IMR-90 (cell line): ENCODE measurements at regions not wholly inside any gene's neighbourhood (a gene's known extent, or its start where the extent isn't known, plus 50 kb on each side); places are given as distances from the start of the nearest gene placed in this dataset.

Source experiments
- ATAC-seq: fragments of 200-7000 bp; cut with Tn5 transposase; 2 replicates; pipeline ENCODE4 v1.9.1; 2020; ENCODE audit warnings: low read depth, mild to moderate bottlenecking, moderate library complexity
- BruUV-seq: library from RNA; stranded (reverse); fragments of 400-500 nt; replicated peaks from 2 replicates; lab custom pipeline; 2021; lab: Mats Ljungman, UMichigan
- CTCF ChIA-PET: fragments of 300-600 bp; formaldehyde crosslinking; extraction: SDS; loops from one replicate; lab custom pipeline; 2021; ENCODE audit warnings: antibody characterized with exemption; lab: Yijun Ruan, JAX
- POLR2A ChIA-PET: fragments of 300-600 bp; sonication (Branson Sonifier 250); formaldehyde crosslinking; loops from one replicate; lab custom pipeline; 2022; ENCODE audit warnings: antibody characterized with exemption; ENCODE audit not compliant: unreplicated experiment; lab: Charles Lee
- DNase-seq: peaks from one replicate; pipeline ENCODE4 v3.0.0; 2013
- H2AFZ ChIP-seq: replicated peaks from 2 replicates; pipeline ENCODE3; 2013; ENCODE audit warnings: low read length, mild to moderate bottlenecking; ENCODE audit not compliant: poor library complexity
- H2AK5ac ChIP-seq: 2 replicates; pipeline ENCODE4 v1.6.1; 2013; ENCODE audit warnings: low read depth, low read length, inconsistent platforms
- H2AK9ac ChIP-seq: replicated peaks from 2 replicates; pipeline ENCODE3; 2013; ENCODE audit warnings: mild to moderate bottlenecking, low read depth, low read length, moderate library complexity; ENCODE audit not compliant: poor library complexity
- H2BK120ac ChIP-seq: 2 replicates; pipeline ENCODE4 v1.6.1; 2013; ENCODE audit warnings: low read depth, low read length, inconsistent platforms
- H2BK15ac ChIP-seq: 3 replicates; pipeline ENCODE4 v1.6.1; 2013; ENCODE audit warnings: low read depth, low read length, inconsistent platforms
- H2BK20ac ChIP-seq: 2 replicates; pipeline ENCODE4 v1.6.1; 2013; ENCODE audit warnings: low read depth, mild to moderate bottlenecking, inconsistent platforms, low read length, moderate library complexity
- H2BK5ac ChIP-seq: 2 replicates; pipeline ENCODE4 v1.6.1; 2013; ENCODE audit warnings: mild to moderate bottlenecking, low read depth, low read length, inconsistent platforms; ENCODE audit not compliant: poor library complexity, severe bottlenecking
- H3K14ac ChIP-seq: replicated peaks from 2 replicates; pipeline ENCODE4 v1.6.1; 2013; ENCODE audit warnings: low read depth, low read length, inconsistent platforms
- H3K18ac ChIP-seq: 2 replicates; pipeline ENCODE4 v1.6.1; 2013; ENCODE audit warnings: low read depth, low read length, control low read depth
- H3K23ac ChIP-seq: 2 replicates; pipeline ENCODE4 v1.6.1; 2013; ENCODE audit warnings: low read depth, low read length, inconsistent platforms
- H3K27ac ChIP-seq: 2 replicates; pipeline ENCODE4 v1.5.1; 2013; ENCODE audit warnings: mild to moderate bottlenecking, control low read depth, low read length; ENCODE audit not compliant: insufficient read depth
- H3K27me3 ChIP-seq: 2 replicates; pipeline ENCODE4 v1.6.1; 2013; ENCODE audit warnings: low read length; ENCODE audit not compliant: control insufficient read depth, insufficient read depth
- H3K36me3 ChIP-seq: 2 replicates; pipeline ENCODE4 v1.6.1; 2013; ENCODE audit warnings: low read length, mixed read lengths; ENCODE audit not compliant: control insufficient read depth, insufficient read depth
- H3K4ac ChIP-seq: 2 replicates; pipeline ENCODE4 v1.6.1; 2013; ENCODE audit warnings: low read depth, low read length, inconsistent platforms
- H3K4me1 ChIP-seq: 2 replicates; pipeline ENCODE4 v1.6.1; 2013; ENCODE audit warnings: low read length, mixed read lengths; ENCODE audit not compliant: control insufficient read depth, insufficient read depth
- H3K4me2 ChIP-seq: 2 replicates; pipeline ENCODE4 v1.6.1; 2013; ENCODE audit warnings: low read depth, mild to moderate bottlenecking, control low read depth, low read length, moderate library complexity
- H3K4me3 ChIP-seq: 2 replicates; pipeline ENCODE4 v1.5.1; 2013; ENCODE audit warnings: low read depth, mild to moderate bottlenecking, control low read depth, low read length, moderate library complexity; ENCODE audit not compliant: insufficient read depth
- H3K56ac ChIP-seq: 2 replicates; pipeline ENCODE4 v1.6.1; 2013; ENCODE audit warnings: low read length, inconsistent platforms; ENCODE audit not compliant: insufficient read depth; ENCODE audit errors: extremely low read depth
- H3K79me1 ChIP-seq, 2 experiments: 2 replicates each; pipeline ENCODE4 v1.6.1; 2013; ENCODE audit warnings: low read length in 2 of 2, inconsistent platforms in 1 of 2, low read depth in 1 of 2
- H3K9ac ChIP-seq: 2 replicates; pipeline ENCODE4 v1.6.1; 2013; ENCODE audit warnings: low read depth, low read length, control low read depth
- H3K9me1 ChIP-seq: 2 replicates; pipeline ENCODE4 v1.6.1; 2013; ENCODE audit warnings: low read length, inconsistent platforms; ENCODE audit not compliant: insufficient read depth
- H3K9me3 ChIP-seq: 2 replicates; pipeline ENCODE4 v1.6.1; 2013; ENCODE audit warnings: low read length; ENCODE audit not compliant: control insufficient read depth, insufficient read depth
- H4K20me1 ChIP-seq: 2 replicates; pipeline ENCODE4 v1.6.1; 2013; ENCODE audit warnings: low read length, inconsistent platforms; ENCODE audit not compliant: insufficient read depth
- H4K5ac ChIP-seq: 2 replicates; pipeline ENCODE4 v1.6.1; 2013; ENCODE audit warnings: mild to moderate bottlenecking, low read depth, low read length, control low read depth
- H4K8ac ChIP-seq, 2 experiments: 2 replicates each; pipeline ENCODE4 v1.6.1; 2013; ENCODE audit warnings: low read depth in 2 of 2, low read length in 2 of 2, control low read depth in 1 of 2, inconsistent platforms in 1 of 2
- H4K91ac ChIP-seq: 2 replicates; pipeline ENCODE4 v1.6.1; 2013; ENCODE audit warnings: low read depth, low read length, inconsistent platforms; ENCODE audit not compliant: insufficient read depth
- BHLHE40 ChIP-seq: fragments of 150-350 bp; IDR thresholded peaks from 2 replicates; pipeline ENCODE4 v1.6.1; 2016; ENCODE audit warnings: mild to moderate bottlenecking, low read depth, low read length
- CEBPB ChIP-seq: IDR thresholded peaks from 2 replicates; pipeline ENCODE4 v1.6.1; 2012; ENCODE audit warnings: low read depth, low read length, improper control_type of control experiment
- CHD1 ChIP-seq: IDR thresholded peaks from 2 replicates; pipeline ENCODE4 v1.6.1; 2012; ENCODE audit warnings: low read depth, low read length, improper control_type of control experiment
- FOS ChIP-seq: fragments of 150-350 bp; IDR thresholded peaks from 2 replicates; pipeline ENCODE4 v1.6.1; 2016; ENCODE audit warnings: low read depth, low read length
- MAFK ChIP-seq: IDR thresholded peaks from 2 replicates; pipeline ENCODE4 v1.6.1; 2012; ENCODE audit warnings: low read depth, low read length, improper control_type of control experiment
- MAZ ChIP-seq: IDR thresholded peaks from 2 replicates; pipeline ENCODE4 v1.6.1; 2012; ENCODE audit warnings: low read depth, mild to moderate bottlenecking, low read length, improper control_type of control experiment, moderate library complexity, borderline replicate concordance
- MXI1 ChIP-seq: IDR thresholded peaks from 2 replicates; pipeline ENCODE4 v1.6.1; 2012; ENCODE audit warnings: low read depth, mild to moderate bottlenecking, low read length, moderate library complexity, borderline replicate concordance
- NFE2L2 ChIP-seq: fragments of 150-350 bp; IDR thresholded peaks from 2 replicates; pipeline ENCODE4 v1.6.1; 2016; ENCODE audit warnings: low read depth, mild to moderate bottlenecking, low read length
- POLR2A ChIP-seq: IDR thresholded peaks from 2 replicates; pipeline ENCODE4 v1.6.1; 2012; ENCODE audit warnings: mild to moderate bottlenecking, low read depth, low read length
- RAD21 ChIP-seq: IDR thresholded peaks from 2 replicates; pipeline ENCODE4 v1.6.1; 2012; ENCODE audit warnings: low read length, improper control_type of control experiment
- RCOR1 ChIP-seq: IDR thresholded peaks from 2 replicates; pipeline ENCODE4 v1.6.1; 2012; ENCODE audit warnings: mild to moderate bottlenecking, low read length, improper control_type of control experiment; ENCODE audit not compliant: insufficient replicate concordance
- RFX5 ChIP-seq: IDR thresholded peaks from 2 replicates; pipeline ENCODE4 v1.8.0; 2012; ENCODE audit warnings: low read depth, mild to moderate bottlenecking, low read length, moderate library complexity
- SMC3 ChIP-seq: fragments of 150-350 bp; IDR thresholded peaks from 2 replicates; pipeline ENCODE4 v1.6.1; 2016; ENCODE audit warnings: low read depth, mild to moderate bottlenecking, antibody characterized with exemption, low read length, moderate library complexity
- WGBS, 2 experiments: methylation state at CpG; one replicate each; pipeline versions ENCODE4 v1.1.5 to v1.1.7; 2013; ENCODE audit warnings: missing lambda C conversion rate in 2 of 2; ENCODE audit not compliant: insufficient read length in 1 of 2; ENCODE audit errors: extremely low coverage in 2 of 2; 5-methylcytosine and 5-hydroxymethylcytosine counted together
- dilution Hi-C: fragments of 300-500 bp; cut with HindIII; formaldehyde crosslinking; loops from one replicate; pipeline ENCODE4 v1.14.3; 2018; ENCODE audit warnings: low sequenced_read_pairs; ENCODE audit not compliant: unreplicated experiment
- in situ Hi-C: fragments of 300-500 bp; cut with MboI; formaldehyde crosslinking; loops from 3 replicates; pipeline ENCODE4 v1.14.3; 2019; ENCODE audit warnings: low sequenced_read_pairs, inconsistent platforms, mixed read lengths
- intact Hi-C: fragments of 100-400 bp; cut with micrococcal nuclease; formaldehyde crosslinking; loops from 2 replicates; pipeline ENCODE4 v1.10.0; 2022
- TF ChIP-seq, protein P1 (sequence below): fragments of 150-350 bp; IDR thresholded peaks from 2 replicates; pipeline ENCODE4 v1.6.1; 2017; ENCODE audit warnings: mild to moderate bottlenecking, antibody characterized with exemption, low read length, low read depth
- TF ChIP-seq, protein P2 (sequence below): conservative IDR thresholded peaks from 2 replicates; pipeline ENCODE4 v1.5.1; 2012; ENCODE audit warnings: mild to moderate bottlenecking, low read depth, low read length, improper control_type of control experiment
- TF ChIP-seq, protein P3 (sequence below): fragments of 150-350 bp; IDR thresholded peaks from 2 replicates; pipeline ENCODE4 v1.6.1; 2016; ENCODE audit warnings: low read depth, mild to moderate bottlenecking, low read length, moderate library complexity, borderline replicate concordance

DNA sequence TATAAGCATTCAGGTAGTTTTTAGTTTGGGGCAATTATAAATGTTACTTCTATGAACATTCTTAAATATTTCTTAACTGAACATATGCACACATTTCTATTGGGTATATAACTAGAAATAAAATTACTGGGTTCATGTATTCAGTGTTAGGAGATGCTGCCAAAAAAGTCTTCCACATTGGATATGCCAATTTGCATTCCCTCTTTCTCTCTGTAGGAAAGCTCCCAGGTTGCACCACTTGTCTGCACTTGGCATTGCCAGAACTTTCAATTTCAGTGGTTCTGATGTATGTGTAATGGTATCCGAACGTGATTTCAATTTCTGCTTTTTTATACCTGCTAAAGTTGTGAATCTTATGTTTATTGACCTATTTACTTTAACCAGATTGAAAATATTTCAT is 972.1 kb upstream of the PRR20A start:
- no peak overlapping the region for H2BK20ac ChIP-seq
- no peak overlapping the region for H3K56ac ChIP-seq
- peaks cover 2% of the 10 kb centered on the region for H3K9me3 ChIP-seq
- no peaks in the 10 kb centered on the region for H3K36me3 ChIP-seq
- no CpG with 5 or more reads among the region's 2 CpGs for WGBS, 2 experiments
- no peaks in the 10 kb centered on the region for H4K20me1 ChIP-seq
- no peak overlapping the region for H2AFZ ChIP-seq
- H4K91ac ChIP-seq, result no peak overlapping the region
- no peak for ATAC-seq
- H3K9me1 ChIP-seq, result no peaks in the 10 kb centered on the region
- CTCF ChIA-PET, result no interaction called here
- no peak overlapping the region for H3K9ac ChIP-seq
- no peak overlapping the region for H2BK120ac ChIP-seq
- in situ Hi-C loops, result loop anchor here (25.0 kb wide), 1 partner anchor 94 kb away; no protein-coding TSS in a partner anchor
- dilution Hi-C loops, result no loop called here
- H3K14ac ChIP-seq, result no peak overlapping the region
- no peak overlapping the region for H3K23ac ChIP-seq
- TF ChIP-seq RAD21 (no peak), CEBPB (no peak), MXI1 (no peak), SMC3 (no peak), POLR2A (no peak), FOS (no peak), NFE2L2 (no peak), MAFK (no peak), MAZ (no peak), BHLHE40 (no peak), RCOR1 (no peak), CHD1 (no peak), RFX5 (no peak)
- TF ChIP-seq, protein P1, sequence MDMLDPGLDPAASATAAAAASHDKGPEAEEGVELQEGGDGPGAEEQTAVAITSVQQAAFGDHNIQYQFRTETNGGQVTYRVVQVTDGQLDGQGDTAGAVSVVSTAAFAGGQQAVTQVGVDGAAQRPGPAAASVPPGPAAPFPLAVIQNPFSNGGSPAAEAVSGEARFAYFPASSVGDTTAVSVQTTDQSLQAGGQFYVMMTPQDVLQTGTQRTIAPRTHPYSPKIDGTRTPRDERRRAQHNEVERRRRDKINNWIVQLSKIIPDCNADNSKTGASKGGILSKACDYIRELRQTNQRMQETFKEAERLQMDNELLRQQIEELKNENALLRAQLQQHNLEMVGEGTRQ, result no peak
- TF ChIP-seq, protein P2, sequence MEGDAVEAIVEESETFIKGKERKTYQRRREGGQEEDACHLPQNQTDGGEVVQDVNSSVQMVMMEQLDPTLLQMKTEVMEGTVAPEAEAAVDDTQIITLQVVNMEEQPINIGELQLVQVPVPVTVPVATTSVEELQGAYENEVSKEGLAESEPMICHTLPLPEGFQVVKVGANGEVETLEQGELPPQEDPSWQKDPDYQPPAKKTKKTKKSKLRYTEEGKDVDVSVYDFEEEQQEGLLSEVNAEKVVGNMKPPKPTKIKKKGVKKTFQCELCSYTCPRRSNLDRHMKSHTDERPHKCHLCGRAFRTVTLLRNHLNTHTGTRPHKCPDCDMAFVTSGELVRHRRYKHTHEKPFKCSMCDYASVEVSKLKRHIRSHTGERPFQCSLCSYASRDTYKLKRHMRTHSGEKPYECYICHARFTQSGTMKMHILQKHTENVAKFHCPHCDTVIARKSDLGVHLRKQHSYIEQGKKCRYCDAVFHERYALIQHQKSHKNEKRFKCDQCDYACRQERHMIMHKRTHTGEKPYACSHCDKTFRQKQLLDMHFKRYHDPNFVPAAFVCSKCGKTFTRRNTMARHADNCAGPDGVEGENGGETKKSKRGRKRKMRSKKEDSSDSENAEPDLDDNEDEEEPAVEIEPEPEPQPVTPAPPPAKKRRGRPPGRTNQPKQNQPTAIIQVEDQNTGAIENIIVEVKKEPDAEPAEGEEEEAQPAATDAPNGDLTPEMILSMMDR, result no peak
- TF ChIP-seq, protein P3, sequence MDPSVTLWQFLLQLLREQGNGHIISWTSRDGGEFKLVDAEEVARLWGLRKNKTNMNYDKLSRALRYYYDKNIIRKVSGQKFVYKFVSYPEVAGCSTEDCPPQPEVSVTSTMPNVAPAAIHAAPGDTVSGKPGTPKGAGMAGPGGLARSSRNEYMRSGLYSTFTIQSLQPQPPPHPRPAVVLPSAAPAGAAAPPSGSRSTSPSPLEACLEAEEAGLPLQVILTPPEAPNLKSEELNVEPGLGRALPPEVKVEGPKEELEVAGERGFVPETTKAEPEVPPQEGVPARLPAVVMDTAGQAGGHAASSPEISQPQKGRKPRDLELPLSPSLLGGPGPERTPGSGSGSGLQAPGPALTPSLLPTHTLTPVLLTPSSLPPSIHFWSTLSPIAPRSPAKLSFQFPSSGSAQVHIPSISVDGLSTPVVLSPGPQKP, result no peak
- no peak overlapping the region for H4K8ac ChIP-seq
- POLR2A ChIA-PET, result no interaction called here
- no peak overlapping the region for H2AK9ac ChIP-seq
- no peak overlapping the region for H3K4me3 ChIP-seq
- no peak overlapping the region for H2BK15ac ChIP-seq
- H3K4me2 ChIP-seq, result no peak overlapping the region
- DNase-seq, result no peak
- H3K4me1 ChIP-seq, result no peaks in the 10 kb centered on the region
- no TSS peak for BruUV-seq
- H3K4ac ChIP-seq, result no peak overlapping the region
- H2AK5ac ChIP-seq, result no peak overlapping the region
- H3K27ac ChIP-seq, result no peak overlapping the region
- H4K5ac ChIP-seq, result no peak overlapping the region
- H3K18ac ChIP-seq, result no peak overlapping the region
- H3K79me1 ChIP-seq, result no peaks in the 10 kb centered on the region
- intact Hi-C loops, result no loop called here
- no peaks in the 10 kb centered on the region for H3K27me3 ChIP-seq
- no peak overlapping the region for H2BK5ac ChIP-seq
